ENCODE measurements at regions not wholly inside any gene's neighbourhood (a gene's known extent, or its start where the extent isn't known, plus 50 kb on each side); places are given as distances from the start of the nearest gene placed in this dataset.

DNA sequence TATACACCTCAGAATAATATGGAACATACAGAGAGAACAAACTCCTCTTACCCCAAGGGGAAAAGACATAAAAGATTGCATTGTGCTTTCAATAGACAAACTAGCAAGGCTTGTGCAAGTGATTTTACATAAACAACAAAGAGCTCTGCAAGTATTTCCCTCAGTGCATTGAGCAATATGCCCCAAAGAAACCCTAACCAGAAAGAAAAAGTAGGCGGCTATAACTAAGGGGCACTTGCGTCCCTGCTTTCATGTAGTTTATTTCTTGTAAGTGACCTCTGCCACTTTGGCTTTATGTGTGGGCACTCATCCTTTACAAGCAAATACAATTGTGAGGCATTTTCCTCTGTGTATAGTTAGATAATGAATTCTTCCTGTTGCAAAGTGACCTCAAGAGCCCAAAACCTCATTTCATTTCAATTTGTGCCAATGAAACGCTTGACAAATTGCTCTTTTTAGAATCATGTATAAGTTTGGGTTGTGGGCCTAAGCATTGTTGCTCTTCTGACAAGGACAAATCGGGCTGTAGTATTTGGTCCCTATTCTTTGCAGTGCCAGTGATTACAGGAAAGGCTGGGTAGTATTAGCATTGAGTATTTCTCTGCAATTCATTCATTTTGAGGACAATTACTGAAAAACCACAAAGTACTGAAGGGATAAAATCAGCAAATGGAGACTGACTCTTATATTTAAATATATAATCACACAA lies 282.2 kb downstream of the DTWD2 start:
- Mint-ChIP-seq H3K36me3 (peaks cover 6% of the 10 kb centered on the region), H3K4me1 (ENCODE audit: low read depth) (no peaks in the 10 kb centered on the region), H3K27ac (no peak overlapping the region)

DNA sequence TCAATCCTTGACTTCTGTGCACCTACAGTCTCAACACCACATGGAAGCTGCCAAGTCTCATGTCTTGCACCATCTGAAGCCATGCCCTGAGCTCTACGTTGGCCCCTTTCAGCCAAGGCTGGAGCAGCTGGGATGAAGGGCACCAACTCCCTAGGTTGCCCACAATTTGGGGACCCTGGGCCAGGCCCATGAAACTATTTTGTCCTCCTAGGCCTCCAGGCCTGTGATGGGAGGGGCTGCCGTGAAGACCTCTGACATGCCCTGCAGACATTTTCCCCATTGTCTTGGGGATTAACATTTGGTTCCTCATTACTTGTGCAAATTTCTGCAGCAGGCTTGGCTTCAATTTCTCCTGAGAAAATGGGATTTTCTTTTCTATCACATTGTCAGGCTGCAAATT lies 285.1 kb downstream of the DTWD2 start:
- H3K9me3 Mint-ChIP-seq (ENCODE audit: low read depth), result peaks cover 30% of the 10 kb centered on the region
- H3K27ac Mint-ChIP-seq, result no peak overlapping the region
- no peak overlapping the region for H3K4me3 Mint-ChIP-seq
- no peaks in the 10 kb centered on the region for H3K27me3 Mint-ChIP-seq
- H3K4me1 Mint-ChIP-seq (ENCODE audit: low read depth), result no peaks in the 10 kb centered on the region
- H3K36me3 Mint-ChIP-seq, result peaks cover 6% of the 10 kb centered on the region

More for the DNA sequence above, 282.2 kb downstream of the DTWD2 start:
- Mint-ChIP-seq H3K4me3 (no peak overlapping the region), H3K9me3 (ENCODE audit: low read depth) (peaks cover 34% of the 10 kb centered on the region), H3K27me3 (no peaks in the 10 kb centered on the region)

GRCh38 chr5:118701791-118702190 lies 286.6 kb downstream of the DTWD2 start:
- Mint-ChIP-seq H3K36me3 (peaks cover 6% of the 10 kb centered on the region), H3K27ac (no peak overlapping the region), H3K9me3 (ENCODE audit: low read depth) (peaks cover 26% of the 10 kb centered on the region), H3K27me3 (no peaks in the 10 kb centered on the region), H3K4me1 (ENCODE audit: low read depth) (no peaks in the 10 kb centered on the region), H3K4me3 (no peak overlapping the region)

GRCh38 chr5:118700510-118700909 lies 287.8 kb downstream of the DTWD2 start:
- no peaks in the 10 kb centered on the region for H3K4me1 Mint-ChIP-seq (ENCODE audit: low read depth)
- H3K9me3 Mint-ChIP-seq (ENCODE audit: low read depth), result peaks cover 25% of the 10 kb centered on the region
- H3K4me3 Mint-ChIP-seq, result no peak overlapping the region
- no peak overlapping the region for H3K27ac Mint-ChIP-seq
- H3K36me3 Mint-ChIP-seq, result peaks cover 6% of the 10 kb centered on the region
- H3K27me3 Mint-ChIP-seq, result no peaks in the 10 kb centered on the region

- Mint-ChIP-seq H3K27me3 (no peaks in the 10 kb centered on the region), H3K4me3 (no peak overlapping the region), H3K9me3 (ENCODE audit: low read depth) (peaks cover 15% of the 10 kb centered on the region), H3K36me3 (peaks cover 3% of the 10 kb centered on the region), H3K27ac (no peak overlapping the region), H3K4me1 (ENCODE audit: low read depth) (no peaks in the 10 kb centered on the region)
Measured at GRCh38 chr5:118698774-118699173, 289.6 kb downstream of the DTWD2 start.

DNA sequence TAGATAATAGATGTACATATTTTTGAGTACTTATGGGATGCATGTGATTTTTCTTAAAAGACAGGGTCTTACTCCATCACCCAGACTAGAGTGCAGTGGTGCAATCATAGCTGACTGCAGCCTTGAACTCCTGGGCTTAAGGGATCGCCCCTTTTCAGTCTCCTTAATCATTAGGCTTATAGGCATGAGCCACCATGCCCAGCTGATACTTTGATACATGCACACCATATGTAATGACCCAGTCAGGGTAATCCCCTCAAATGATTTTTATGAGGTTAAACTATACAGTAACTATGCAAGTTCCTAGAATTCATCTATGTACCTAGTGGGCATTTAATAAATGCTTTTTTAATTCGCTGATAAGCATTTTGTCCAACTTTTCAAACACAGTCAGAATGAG lies 292.3 kb downstream of the DTWD2 start:
- H3K27me3 Mint-ChIP-seq, result no peaks in the 10 kb centered on the region
- H3K4me3 Mint-ChIP-seq, result no peak overlapping the region
- no peaks in the 10 kb centered on the region for H3K9me3 Mint-ChIP-seq (ENCODE audit: low read depth)
- no peaks in the 10 kb centered on the region for H3K4me1 Mint-ChIP-seq (ENCODE audit: low read depth)
- no peak overlapping the region for H3K27ac Mint-ChIP-seq
- H3K36me3 Mint-ChIP-seq, result no peaks in the 10 kb centered on the region

DNA sequence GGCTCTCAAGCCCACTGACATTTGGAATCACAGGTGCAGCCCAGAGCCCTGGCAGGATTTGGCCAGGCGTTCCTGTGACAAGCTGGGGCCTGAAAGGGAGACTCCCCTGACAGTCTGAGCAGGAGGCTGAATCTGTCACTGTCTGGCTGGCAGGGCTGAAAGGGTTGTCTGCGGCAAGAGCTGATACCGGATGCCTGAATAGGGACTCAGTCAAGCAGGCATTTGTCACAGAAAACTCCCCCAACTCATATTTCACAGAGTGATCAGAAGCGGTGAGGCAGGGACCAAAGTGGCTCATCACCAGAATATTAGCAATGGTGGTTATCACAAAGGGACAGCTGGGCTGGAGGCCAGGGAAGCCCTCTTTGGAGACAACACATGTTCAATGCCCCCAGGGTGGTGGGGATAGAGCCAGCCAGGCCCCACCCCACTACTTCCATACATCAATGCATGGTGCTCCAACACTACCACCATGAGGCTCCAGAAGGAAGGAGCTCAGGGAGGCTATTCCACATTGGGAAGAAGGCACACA lies 295.5 kb downstream of the DTWD2 start:
- Mint-ChIP-seq H3K4me1 (ENCODE audit: low read depth) (no peaks in the 10 kb centered on the region), H3K9me3 (ENCODE audit: low read depth) (no peaks in the 10 kb centered on the region), H3K4me3 (no peak overlapping the region), H3K27me3 (no peaks in the 10 kb centered on the region), H3K27ac (no peak overlapping the region), H3K36me3 (no peaks in the 10 kb centered on the region)

GRCh38 chr5:118687661-118688621 lies 300.4 kb downstream of the DTWD2 start:
- Mint-ChIP-seq H3K36me3 (no peaks in the 10 kb centered on the region), H3K27me3 (no peaks in the 10 kb centered on the region), H3K4me3 (no peak overlapping the region), H3K9me3 (ENCODE audit: low read depth) (no peaks in the 10 kb centered on the region), H3K27ac (no peak overlapping the region), H3K4me1 (ENCODE audit: low read depth) (no peaks in the 10 kb centered on the region)

DNA sequence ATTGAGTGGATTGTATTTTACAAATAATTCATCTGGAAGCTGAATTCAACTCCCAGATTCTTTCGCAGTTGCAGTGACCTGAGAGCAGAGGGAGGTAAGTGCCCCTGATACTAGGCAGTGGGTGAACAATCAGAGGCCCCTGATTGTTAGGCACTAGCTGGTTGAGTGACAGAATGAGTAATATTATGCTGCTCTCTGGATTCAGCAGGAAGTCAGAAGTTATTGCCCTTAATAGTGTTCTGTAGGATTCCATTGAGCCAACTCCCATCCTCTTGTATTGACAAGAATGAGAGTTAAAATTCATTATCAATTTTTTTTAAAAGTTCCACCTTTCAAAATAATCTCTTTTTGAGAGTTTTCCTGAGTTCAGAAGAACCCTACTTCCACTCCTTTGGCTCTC lies 301.2 kb downstream of the DTWD2 start:
- Mint-ChIP-seq H3K9me3 (ENCODE audit: low read depth) (no peaks in the 10 kb centered on the region), H3K4me1 (ENCODE audit: low read depth) (no peaks in the 10 kb centered on the region), H3K4me3 (no peak overlapping the region), H3K27ac (no peak overlapping the region), H3K27me3 (no peaks in the 10 kb centered on the region), H3K36me3 (no peaks in the 10 kb centered on the region)

DNA sequence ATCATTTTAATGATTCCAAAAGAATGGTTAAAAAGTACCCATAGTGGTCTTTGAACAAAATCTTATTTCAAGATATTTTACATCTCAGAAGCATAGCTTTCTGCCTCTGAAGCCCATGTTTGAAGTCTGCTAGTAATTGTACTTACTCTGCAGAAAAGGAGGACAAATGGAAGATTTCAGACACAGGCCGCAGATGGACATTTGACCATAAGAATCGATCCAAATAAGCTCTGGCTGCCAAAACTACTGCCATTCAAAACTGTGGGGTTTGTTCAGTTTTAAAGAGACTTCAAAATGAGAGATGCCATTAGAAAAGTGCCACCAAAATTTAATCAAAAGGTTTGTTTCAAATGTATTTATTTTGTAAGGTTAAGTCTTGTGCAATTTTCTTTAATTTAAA lies 306.7 kb downstream of the DTWD2 start:
- H3K27ac Mint-ChIP-seq, result no peak overlapping the region
- no peak overlapping the region for H3K4me3 Mint-ChIP-seq
- H3K9me3 Mint-ChIP-seq (ENCODE audit: low read depth), result peaks cover 3% of the 10 kb centered on the region
- H3K36me3 Mint-ChIP-seq, result no peaks in the 10 kb centered on the region
- no peaks in the 10 kb centered on the region for H3K27me3 Mint-ChIP-seq
- H3K4me1 Mint-ChIP-seq (ENCODE audit: low read depth), result no peaks in the 10 kb centered on the region

- Mint-ChIP-seq H3K36me3 (no peaks in the 10 kb centered on the region), H3K27me3 (no peaks in the 10 kb centered on the region), H3K27ac (no peak overlapping the region), H3K4me1 (ENCODE audit: low read depth) (no peaks in the 10 kb centered on the region), H3K4me3 (no peak overlapping the region), H3K9me3 (ENCODE audit: low read depth) (peaks cover 4% of the 10 kb centered on the region)
Measured at GRCh38 chr5:118679264-118679940, 308.9 kb downstream of the DTWD2 start.

GRCh38 chr5:118678746-118679145 lies 309.6 kb downstream of the DTWD2 start:
- Mint-ChIP-seq H3K4me1 (ENCODE audit: low read depth) (no peaks in the 10 kb centered on the region), H3K27me3 (no peaks in the 10 kb centered on the region), H3K27ac (no peak overlapping the region), H3K9me3 (ENCODE audit: low read depth) (peaks cover 4% of the 10 kb centered on the region), H3K36me3 (no peaks in the 10 kb centered on the region), H3K4me3 (no peak overlapping the region)

DNA sequence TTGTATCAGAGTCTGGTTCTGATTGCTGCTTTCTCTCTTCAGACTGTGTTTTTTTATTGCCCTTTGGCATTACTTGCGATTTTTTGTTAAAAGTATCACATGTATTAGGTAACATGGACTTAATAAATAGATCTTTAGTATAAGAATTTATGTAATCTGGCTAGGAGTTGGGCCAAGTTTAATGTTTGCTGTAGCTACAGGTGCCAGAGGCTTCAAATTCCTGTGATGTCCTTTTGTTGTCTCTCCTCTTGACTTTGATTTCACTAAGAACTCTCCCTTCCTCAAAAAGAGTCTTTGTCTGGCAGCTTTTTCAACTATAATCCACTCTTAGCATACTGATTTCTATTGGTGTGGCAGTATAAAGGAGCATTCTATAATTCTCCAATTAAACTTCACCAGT lies 313.1 kb downstream of the DTWD2 start:
- H3K4me3 Mint-ChIP-seq, result no peak overlapping the region
- no peaks in the 10 kb centered on the region for H3K4me1 Mint-ChIP-seq (ENCODE audit: low read depth)
- H3K27ac Mint-ChIP-seq, result no peak overlapping the region
- H3K9me3 Mint-ChIP-seq (ENCODE audit: low read depth), result peaks cover 10% of the 10 kb centered on the region
- H3K36me3 Mint-ChIP-seq, result no peaks in the 10 kb centered on the region
- H3K27me3 Mint-ChIP-seq, result no peaks in the 10 kb centered on the region

DNA sequence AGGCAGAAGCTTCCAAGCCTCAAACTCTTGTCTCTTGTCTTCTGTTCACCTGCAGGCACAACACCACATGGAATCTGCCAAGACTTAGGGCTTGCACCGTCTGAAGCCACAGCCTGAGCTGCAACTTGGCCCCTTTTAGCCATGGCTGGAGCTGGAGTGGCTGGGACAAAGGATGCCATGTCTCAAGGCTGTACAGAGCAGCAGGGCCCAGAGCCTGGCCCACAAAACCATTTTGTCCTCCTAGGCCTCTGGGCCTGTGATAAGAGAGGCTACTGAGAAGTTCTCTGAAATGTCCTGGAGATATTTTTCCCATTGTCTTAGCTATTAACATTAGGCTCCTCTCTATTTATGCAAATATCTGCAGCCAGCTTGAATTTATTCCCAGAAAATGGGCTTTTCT lies 330.8 kb downstream of the DTWD2 start:
- Mint-ChIP-seq H3K4me1 (ENCODE audit: low read depth) (no peaks in the 10 kb centered on the region), H3K27me3 (no peaks in the 10 kb centered on the region), H3K36me3 (no peaks in the 10 kb centered on the region), H3K27ac (no peak overlapping the region), H3K9me3 (ENCODE audit: low read depth) (peaks cover 29% of the 10 kb centered on the region), H3K4me3 (no peak overlapping the region)

GRCh38 chr5:118653872-118654271 lies 334.5 kb downstream of the DTWD2 start:
- H3K36me3 Mint-ChIP-seq, result no peaks in the 10 kb centered on the region
- H3K4me1 Mint-ChIP-seq (ENCODE audit: low read depth), result no peaks in the 10 kb centered on the region
- no peak overlapping the region for H3K4me3 Mint-ChIP-seq
- no peak overlapping the region for H3K27ac Mint-ChIP-seq
- H3K9me3 Mint-ChIP-seq (ENCODE audit: low read depth), result peaks cover 13% of the 10 kb centered on the region
- H3K27me3 Mint-ChIP-seq, result no peaks in the 10 kb centered on the region
